GM12874 (cell line): ENCODE measurements at regions not wholly inside any gene's neighbourhood (a gene's known extent, or its start where the extent isn't known, plus 50 kb on each side); places are given as distances from the start of the nearest gene placed in this dataset.

Experiments used
- TF ChIP-seq, protein P1 (sequence below): IDR thresholded peaks from 2 replicates; pipeline ENCODE4 v1.5.1; 2011; ENCODE audit warnings: low read depth, mild to moderate bottlenecking, control low read depth, low read length, moderate library complexity; ENCODE audit not compliant: insufficient read depth

DNA sequence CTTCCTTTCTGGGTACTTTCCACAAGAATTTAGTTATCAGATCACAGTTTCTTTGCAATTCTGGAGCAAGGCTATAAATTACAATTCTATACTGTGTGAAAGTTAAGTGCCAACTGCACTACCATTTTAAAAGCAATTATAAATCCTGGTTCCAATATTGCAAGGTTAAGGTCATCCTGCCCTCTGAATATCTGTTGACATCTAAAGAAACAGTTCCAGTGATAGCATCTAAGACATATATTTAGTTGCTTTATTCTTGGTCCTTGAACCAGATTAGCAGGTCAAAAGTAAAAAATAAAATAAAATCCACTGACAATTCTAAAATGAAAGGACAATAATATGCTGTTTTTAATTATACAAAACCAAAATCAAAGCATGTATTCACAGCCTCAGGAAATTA, 334.2 kb downstream of the ATXN7L3B start:
- TF ChIP-seq, protein P1, sequence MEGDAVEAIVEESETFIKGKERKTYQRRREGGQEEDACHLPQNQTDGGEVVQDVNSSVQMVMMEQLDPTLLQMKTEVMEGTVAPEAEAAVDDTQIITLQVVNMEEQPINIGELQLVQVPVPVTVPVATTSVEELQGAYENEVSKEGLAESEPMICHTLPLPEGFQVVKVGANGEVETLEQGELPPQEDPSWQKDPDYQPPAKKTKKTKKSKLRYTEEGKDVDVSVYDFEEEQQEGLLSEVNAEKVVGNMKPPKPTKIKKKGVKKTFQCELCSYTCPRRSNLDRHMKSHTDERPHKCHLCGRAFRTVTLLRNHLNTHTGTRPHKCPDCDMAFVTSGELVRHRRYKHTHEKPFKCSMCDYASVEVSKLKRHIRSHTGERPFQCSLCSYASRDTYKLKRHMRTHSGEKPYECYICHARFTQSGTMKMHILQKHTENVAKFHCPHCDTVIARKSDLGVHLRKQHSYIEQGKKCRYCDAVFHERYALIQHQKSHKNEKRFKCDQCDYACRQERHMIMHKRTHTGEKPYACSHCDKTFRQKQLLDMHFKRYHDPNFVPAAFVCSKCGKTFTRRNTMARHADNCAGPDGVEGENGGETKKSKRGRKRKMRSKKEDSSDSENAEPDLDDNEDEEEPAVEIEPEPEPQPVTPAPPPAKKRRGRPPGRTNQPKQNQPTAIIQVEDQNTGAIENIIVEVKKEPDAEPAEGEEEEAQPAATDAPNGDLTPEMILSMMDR, result no peak

- TF ChIP-seq, protein P1, result no peak
Observed at GRCh38 chr12:74885775-74886174, 323.9 kb downstream of the KCNC2 start.

DNA sequence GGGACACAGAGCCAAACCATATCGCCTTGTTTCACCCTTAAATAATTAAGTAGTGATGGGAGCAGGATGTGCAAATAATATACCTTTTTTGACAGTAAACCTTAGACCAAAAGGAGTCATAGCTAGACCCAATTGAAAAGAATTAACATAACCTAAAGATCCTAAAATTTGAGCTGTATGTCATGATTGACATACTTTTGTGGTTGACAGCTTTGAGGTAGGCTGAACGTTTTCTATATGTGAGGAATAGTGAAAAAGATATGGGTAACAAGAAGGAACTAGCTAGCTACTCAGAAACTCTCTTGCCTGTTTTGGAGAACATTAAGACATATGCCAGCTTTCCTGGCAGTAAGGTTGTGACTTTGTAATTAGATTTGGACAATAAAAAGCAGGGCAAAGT, 320.6 kb downstream of the KCNC2 start:
- TF ChIP-seq, protein P1, result no peak

DNA sequence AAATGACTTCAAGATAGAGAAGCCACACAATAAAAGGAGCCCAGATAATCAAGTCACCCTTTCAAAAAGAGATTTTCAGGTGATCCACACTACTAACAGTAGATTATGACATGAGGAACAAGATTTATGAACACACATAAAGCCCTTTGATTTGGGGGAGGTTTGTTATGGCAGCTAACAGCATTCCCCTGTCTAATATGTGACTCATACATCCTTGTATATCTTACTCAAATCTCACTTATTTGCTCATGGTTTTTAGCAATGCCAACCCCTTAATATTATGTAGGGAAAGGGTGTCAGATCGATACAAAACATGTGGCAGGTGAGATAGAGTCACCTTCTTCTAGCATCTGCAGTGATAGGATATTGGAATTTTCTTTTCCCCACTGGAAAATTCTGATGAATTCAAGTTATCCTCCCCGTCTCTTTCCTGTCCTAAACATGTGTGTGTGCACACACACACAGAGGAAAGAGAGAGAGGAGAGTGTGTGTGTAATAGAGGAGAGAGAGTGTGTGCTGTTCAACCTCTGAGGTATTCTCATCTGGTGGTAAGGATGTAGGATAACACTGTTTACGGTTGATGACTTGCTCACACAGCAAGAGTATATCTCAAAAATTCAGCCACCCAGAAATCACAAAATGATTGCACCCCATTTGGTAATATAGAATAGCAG, 319.9 kb downstream of the KCNC2 start:
- TF ChIP-seq, protein P1, result no peak

- TF ChIP-seq, protein P1, result no peak
Observed at GRCh38 chr12:74890237-74890599, 319.4 kb downstream of the KCNC2 start.

DNA sequence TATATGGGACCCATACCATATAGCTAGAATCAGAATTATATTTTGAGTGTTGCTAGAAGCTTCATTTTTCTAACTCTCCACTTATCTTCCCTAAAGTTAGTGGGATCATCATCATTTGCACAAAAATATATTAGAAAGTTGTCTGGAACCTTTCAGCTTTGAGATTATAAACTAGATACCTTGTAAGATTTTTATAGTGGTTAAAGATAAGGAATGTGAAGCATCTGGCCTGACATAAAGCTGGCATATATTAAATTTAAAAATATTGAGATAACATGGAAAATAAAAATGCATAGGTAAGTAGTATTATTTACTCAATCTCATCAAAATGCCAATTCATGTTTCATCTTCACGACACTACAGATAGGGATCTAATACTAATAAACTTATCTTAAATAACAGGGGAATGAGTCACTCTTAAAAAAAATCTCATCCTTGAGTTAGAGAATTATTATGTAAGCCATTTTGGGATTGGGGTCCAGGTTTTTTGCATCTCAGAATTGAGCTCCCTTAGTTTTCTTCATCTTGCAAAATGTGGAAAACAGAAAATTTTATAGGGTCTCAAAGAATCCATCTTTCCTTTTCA, 318.5 kb downstream of the KCNC2 start:
- TF ChIP-seq, protein P1, result no peak

DNA sequence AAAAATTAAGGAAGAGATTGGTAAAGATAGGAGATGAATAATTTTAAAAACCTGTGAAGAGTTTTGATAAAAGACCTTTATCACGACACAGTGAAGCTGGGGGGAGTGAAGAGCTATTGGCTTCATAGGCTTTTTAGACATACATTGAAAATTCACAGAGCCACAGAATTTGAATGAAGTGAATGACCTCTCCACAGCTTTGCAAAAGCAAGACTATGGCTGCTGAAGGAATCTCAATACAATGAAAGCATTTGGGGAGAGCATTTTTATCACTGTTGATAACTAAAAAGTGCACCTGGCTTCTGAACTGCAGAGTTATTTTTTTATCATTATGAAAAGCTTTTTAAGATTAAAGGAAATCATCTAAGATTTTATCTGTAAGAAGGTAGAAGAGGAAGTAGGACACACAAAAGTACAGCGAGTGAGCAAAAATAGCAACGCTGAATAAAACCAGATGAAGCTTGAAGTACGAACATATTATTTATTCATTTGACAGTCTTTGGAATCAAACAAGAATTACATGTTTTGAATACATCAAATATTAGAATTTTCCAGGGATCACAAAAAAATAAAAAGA, 317.5 kb downstream of the KCNC2 start:
- TF ChIP-seq, protein P1, result no peak
